ENCODE measurements at regions not wholly inside any gene's neighbourhood (a gene's known extent, or its start where the extent isn't known, plus 50 kb on each side); places are given as distances from the start of the nearest gene placed in this dataset.

DNA sequence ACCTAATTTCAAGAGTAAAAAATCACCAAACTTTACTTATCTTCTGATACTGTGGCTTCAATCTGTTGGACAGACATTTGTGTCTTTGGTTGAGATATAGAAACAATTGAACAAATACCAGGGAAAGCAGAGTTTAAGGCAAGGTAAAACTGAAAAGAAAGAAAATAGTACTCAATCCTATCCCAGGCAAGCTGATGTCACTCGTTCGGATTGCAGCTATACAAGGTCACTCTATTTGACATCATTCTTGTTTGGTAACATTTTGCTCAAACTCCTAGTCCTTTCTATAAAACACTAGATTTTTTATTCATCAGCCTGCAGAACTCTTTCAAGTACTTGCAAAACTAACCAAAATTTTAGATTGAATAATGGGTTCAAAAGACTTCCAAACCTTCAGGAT is 91.9 kb upstream of the ANKRD55 start:
- no peaks in the 10 kb centered on the region for H3K9me3 ChIP-seq
- no peak overlapping the region for H3K27ac ChIP-seq
- no peak for TF ChIP-seq CTCF (IDR thresholded peaks at IDR 0.05)
- H3K36me3 ChIP-seq = no peaks in the 10 kb centered on the region
- H3K4me1 ChIP-seq (ENCODE audit: control insufficient read depth in 1 of 2, low read depth in 2 of 2) = peaks cover 3 to 20% of the 10 kb centered on the region in 2 donors
- no peaks in the 10 kb centered on the region for H3K27me3 ChIP-seq (replicated peaks; ENCODE audit: insufficient read depth)
- no peak overlapping the region for H3K4me3 ChIP-seq
- DNase-seq (ENCODE audit: low spot score) (no peak), ATAC-seq (ENCODE audit: insufficient number of reproducible peaks, low FRiP score, low read depth) (no peak)

DNA sequence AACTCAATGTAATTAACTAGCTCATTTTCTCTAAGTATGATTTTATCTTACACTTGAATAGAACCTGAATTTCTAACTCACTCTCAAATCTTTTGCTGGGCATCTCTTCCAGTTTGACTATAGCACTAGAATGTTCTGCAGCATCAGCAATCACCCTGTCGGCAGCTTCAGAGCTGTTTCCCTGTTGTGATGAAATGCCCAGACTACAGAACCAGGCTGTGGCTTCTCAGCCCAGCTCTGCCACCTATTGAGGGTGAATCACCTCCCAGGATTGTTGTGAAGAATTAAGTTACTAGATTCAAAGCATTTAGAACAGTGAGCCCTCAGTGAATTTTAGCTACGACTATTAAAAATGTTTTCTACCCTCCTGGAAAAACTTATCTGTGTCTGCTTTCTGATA is 90.4 kb upstream of the ANKRD55 start:
- H3K27ac ChIP-seq = no peak overlapping the region
- DNase-seq (ENCODE audit: low spot score) = no peak
- no peak overlapping the region for H3K4me3 ChIP-seq
- H3K9me3 ChIP-seq = no peaks in the 10 kb centered on the region
- H3K36me3 ChIP-seq = no peaks in the 10 kb centered on the region
- peaks cover 8 to 17% of the 10 kb centered on the region in 2 donors for H3K4me1 ChIP-seq (ENCODE audit: control insufficient read depth in 1 of 2, low read depth in 2 of 2)
- no peak for ATAC-seq (ENCODE audit: insufficient number of reproducible peaks, low FRiP score, low read depth)
- TF ChIP-seq CTCF (IDR thresholded peaks at IDR 0.05) = no peak
- H3K27me3 ChIP-seq (replicated peaks; ENCODE audit: insufficient read depth) = no peaks in the 10 kb centered on the region

GRCh38 chr5:56322592-56322991 is 89.5 kb upstream of the ANKRD55 start:
- no peak overlapping the region for H3K27ac ChIP-seq
- H3K27me3 ChIP-seq (replicated peaks; ENCODE audit: insufficient read depth) = no peaks in the 10 kb centered on the region
- peaks cover 8 to 17% of the 10 kb centered on the region in 2 donors for H3K4me1 ChIP-seq (ENCODE audit: control insufficient read depth in 1 of 2, low read depth in 2 of 2)
- H3K9me3 ChIP-seq = no peaks in the 10 kb centered on the region
- no peak for TF ChIP-seq CTCF (IDR thresholded peaks at IDR 0.05)
- DNase-seq (ENCODE audit: low spot score) = no peak
- no peak for ATAC-seq (ENCODE audit: insufficient number of reproducible peaks, low FRiP score, low read depth)
- H3K36me3 ChIP-seq = no peaks in the 10 kb centered on the region
- no peak overlapping the region for H3K4me3 ChIP-seq

DNA sequence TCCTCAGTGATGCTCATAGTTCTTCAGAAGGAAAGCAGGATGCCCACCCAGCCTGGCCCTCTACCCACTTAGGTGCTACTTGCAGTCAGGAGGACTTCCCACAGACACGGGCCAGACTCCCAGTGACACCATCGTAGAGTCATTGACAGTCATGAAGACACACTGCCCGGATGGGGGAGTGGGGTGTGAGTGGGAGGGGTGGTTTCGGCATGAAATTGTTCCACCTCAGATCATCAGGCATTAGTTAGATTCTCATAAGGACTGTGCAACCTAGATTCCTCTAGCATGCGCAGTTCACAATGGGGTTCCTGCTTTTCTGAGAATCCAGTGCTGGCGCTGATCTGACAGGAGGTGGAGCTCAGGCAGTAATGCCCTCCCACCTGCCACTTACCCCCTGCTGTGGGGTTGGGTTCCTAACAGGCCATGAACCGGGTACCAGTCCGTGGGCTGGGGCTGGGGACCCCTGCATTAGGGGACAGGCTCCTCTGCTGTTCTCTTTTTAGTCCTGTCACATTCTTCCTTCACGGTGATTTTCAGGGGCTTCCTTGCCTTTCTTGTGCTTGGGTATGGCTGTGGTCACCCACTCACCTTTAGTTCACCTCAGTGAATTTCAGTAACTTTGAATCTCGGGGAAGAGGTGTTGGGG is 88.2 kb upstream of the ANKRD55 start:
- no peak for TF ChIP-seq CTCF (IDR thresholded peaks at IDR 0.05)
- no peak overlapping the region for H3K27ac ChIP-seq
- ATAC-seq (ENCODE audit: insufficient number of reproducible peaks, low FRiP score, low read depth) (no peak), DNase-seq (ENCODE audit: low spot score) (no peak)
- no peaks in the 10 kb centered on the region for H3K36me3 ChIP-seq
- peaks cover 8 to 17% of the 10 kb centered on the region in 2 donors for H3K4me1 ChIP-seq (ENCODE audit: control insufficient read depth in 1 of 2, low read depth in 2 of 2)
- no peaks in the 10 kb centered on the region for H3K9me3 ChIP-seq
- H3K27me3 ChIP-seq (replicated peaks; ENCODE audit: insufficient read depth) = no peaks in the 10 kb centered on the region
- H3K4me3 ChIP-seq = no peak overlapping the region

- ATAC-seq (ENCODE audit: insufficient number of reproducible peaks, low FRiP score, low read depth) (no peak), DNase-seq (ENCODE audit: low spot score) (no peak)
- TF ChIP-seq CTCF (IDR thresholded peaks at IDR 0.05) = no peak
- peaks cover 8 to 17% of the 10 kb centered on the region in 2 donors for H3K4me1 ChIP-seq (ENCODE audit: control insufficient read depth in 1 of 2, low read depth in 2 of 2)
- H3K36me3 ChIP-seq = no peaks in the 10 kb centered on the region
- no peak overlapping the region for H3K27ac ChIP-seq
- no peaks in the 10 kb centered on the region for H3K9me3 ChIP-seq
- H3K4me3 ChIP-seq = no peak overlapping the region
- no peaks in the 10 kb centered on the region for H3K27me3 ChIP-seq (replicated peaks; ENCODE audit: insufficient read depth)
Observed at GRCh38 chr5:56320686-56321085, 87.6 kb upstream of the ANKRD55 start.

Data from thoracic aorta (tissue), 2 donors.